Lung (tissue), 11 donors: ENCODE measurements at regions not wholly inside any gene's neighbourhood (a gene's known extent, or its start where the extent isn't known, plus 50 kb on each side); places are given as distances from the start of the nearest gene placed in this dataset.

Source experiments
- ATAC-seq: fragments of 200-7000 bp; cut with Tn5 transposase; one replicate; pipeline ENCODE4 v1.9.1; 2020; ENCODE audit warnings: moderate number of reproducible peaks; ENCODE audit not compliant: insufficient read depth, low FRiP score
- DNase-seq, 3 donors: peaks; one replicate each; pipeline ENCODE4 v3.0.0-alpha.2; 2013 to 2017
- H3K27ac ChIP-seq, 2 donors: one replicate each; pipeline ENCODE4 v1.5.1; 2013; ENCODE audit warnings: mild to moderate bottlenecking in 2 of 2, moderate library complexity in 2 of 2, control low read depth in 1 of 2, inconsistent platforms in 1 of 2, low read depth in 1 of 2, low read length in 1 of 2
- H3K27me3 ChIP-seq, 3 donors: one replicate each; pipeline ENCODE4 v1.5.1; 2013; ENCODE audit warnings: low read length in 2 of 3; ENCODE audit not compliant: control insufficient read depth in 3 of 3, insufficient read depth in 3 of 3
- H3K36me3 ChIP-seq, 4 donors: one replicate each; pipeline ENCODE4 v1.5.1; 2013; ENCODE audit warnings: low read length in 4 of 4, mild to moderate bottlenecking in 1 of 4, moderate library complexity in 1 of 4; ENCODE audit not compliant: control insufficient read depth in 4 of 4, insufficient read depth in 4 of 4
- H3K4me1 ChIP-seq, 5 donors: one replicate each; pipeline ENCODE4 v1.5.1; 2013; ENCODE audit warnings: low read length in 5 of 5, mild to moderate bottlenecking in 2 of 5, moderate library complexity in 1 of 5; ENCODE audit not compliant: control insufficient read depth in 5 of 5, insufficient read depth in 5 of 5
- H3K4me3 ChIP-seq: one replicate; pipeline ENCODE4 v1.5.1; 2013; ENCODE audit warnings: mild to moderate bottlenecking, control low read depth, moderate library complexity
- H3K9ac ChIP-seq, 2 donors: one replicate each; pipeline ENCODE4 v1.5.1; 2013; ENCODE audit warnings: low read length in 2 of 2, control low read depth in 1 of 2; ENCODE audit not compliant: insufficient read depth in 1 of 2
- H3K9me3 ChIP-seq, 4 donors: one replicate each; pipeline ENCODE4 v1.5.1; 2013; ENCODE audit warnings: low read length in 3 of 4, mild to moderate bottlenecking in 1 of 4, moderate library complexity in 1 of 4; ENCODE audit not compliant: control insufficient read depth in 4 of 4, insufficient read depth in 3 of 4
- WGBS, 2 donors: extraction: QIAGEN DNeasy Blood & Tissue Kit; methylation state at CpG; one replicate each; pipeline ENCODE4 v1.1.7; 2013; 5-methylcytosine and 5-hydroxymethylcytosine counted together
- TF ChIP-seq, protein P1 (sequence below): IDR thresholded peaks from 2 replicates; pipeline ENCODE4 v1.5.1; 2012; ENCODE audit warnings: mild to moderate bottlenecking; ENCODE audit errors: control extremely low read depth, extremely low read depth
- donor health status: control.
- donor health status: control.
- donor health status: Bipolar disorder and iron deficiency.
- donor health status: healthy.
- donor health status: DM: yes; HTN: yes; CAD: no.

DNA sequence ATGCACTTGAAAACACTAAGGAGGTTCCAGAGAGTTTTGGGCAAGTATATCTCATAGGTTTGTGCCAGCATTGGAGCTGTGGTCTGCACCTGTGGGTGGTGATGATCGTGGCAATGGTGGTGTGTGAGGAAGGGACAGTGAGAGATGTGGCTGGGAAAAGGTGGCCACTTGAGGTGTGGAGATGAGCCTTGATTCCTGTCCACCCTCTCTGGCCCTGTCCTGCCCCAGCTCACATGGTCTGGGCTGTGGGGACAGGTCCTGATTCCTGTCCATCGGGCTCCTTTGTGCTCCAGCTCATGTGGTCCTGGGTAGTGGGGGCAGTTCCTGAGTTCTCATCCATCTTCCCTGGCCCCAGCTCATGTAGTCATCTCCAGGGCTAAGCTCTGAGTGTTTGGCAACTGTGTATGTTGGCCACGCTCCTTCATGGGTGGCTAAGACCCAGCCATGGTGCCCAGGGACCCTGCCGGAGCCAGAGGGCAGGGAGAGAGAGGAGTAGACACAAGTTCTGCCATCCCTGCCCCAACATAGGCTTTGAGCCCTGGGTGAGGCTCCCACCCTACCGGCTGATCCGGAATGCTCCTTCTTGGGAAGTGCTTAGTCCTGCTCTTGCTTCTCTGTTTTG, 294.4 kb upstream of the HDAC4 start:
- H3K9me3 ChIP-seq: no peaks in the 10 kb centered on the region
- H3K4me1 ChIP-seq: no peaks in the 10 kb centered on the region
- no peak overlapping the region for H3K27ac ChIP-seq
- H3K36me3 ChIP-seq: no peaks in the 10 kb centered on the region
- ATAC-seq: no peak
- 93 to 97% methylated on average over 6 of the region's 6 CpGs for WGBS, 2 donors
- no peak for DNase-seq
- H3K27me3 ChIP-seq: no peaks in the 10 kb centered on the region
- TF ChIP-seq, protein P1, sequence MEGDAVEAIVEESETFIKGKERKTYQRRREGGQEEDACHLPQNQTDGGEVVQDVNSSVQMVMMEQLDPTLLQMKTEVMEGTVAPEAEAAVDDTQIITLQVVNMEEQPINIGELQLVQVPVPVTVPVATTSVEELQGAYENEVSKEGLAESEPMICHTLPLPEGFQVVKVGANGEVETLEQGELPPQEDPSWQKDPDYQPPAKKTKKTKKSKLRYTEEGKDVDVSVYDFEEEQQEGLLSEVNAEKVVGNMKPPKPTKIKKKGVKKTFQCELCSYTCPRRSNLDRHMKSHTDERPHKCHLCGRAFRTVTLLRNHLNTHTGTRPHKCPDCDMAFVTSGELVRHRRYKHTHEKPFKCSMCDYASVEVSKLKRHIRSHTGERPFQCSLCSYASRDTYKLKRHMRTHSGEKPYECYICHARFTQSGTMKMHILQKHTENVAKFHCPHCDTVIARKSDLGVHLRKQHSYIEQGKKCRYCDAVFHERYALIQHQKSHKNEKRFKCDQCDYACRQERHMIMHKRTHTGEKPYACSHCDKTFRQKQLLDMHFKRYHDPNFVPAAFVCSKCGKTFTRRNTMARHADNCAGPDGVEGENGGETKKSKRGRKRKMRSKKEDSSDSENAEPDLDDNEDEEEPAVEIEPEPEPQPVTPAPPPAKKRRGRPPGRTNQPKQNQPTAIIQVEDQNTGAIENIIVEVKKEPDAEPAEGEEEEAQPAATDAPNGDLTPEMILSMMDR: no peak
- no peak overlapping the region for H3K4me3 ChIP-seq
- H3K9ac ChIP-seq: no peak overlapping the region

DNA sequence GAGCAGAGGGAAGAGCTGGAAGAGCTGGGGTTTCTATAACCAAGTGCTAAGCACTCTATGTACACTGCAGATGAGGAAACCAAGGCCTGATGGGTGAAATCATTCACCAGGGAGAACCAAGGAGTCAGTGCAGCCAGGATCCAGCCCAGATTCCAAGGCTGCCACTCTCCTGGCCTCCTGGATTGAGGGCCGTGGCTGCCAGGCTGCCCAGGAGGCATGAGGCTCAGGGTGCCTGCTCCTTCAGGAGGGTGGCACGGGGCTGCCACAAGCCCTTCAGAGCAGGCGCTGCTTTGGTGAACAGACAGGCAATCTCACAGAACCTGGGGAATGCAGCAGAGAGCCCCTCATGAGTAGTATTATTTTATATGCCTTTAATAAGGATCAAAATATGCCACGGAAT, 293.7 kb upstream of the HDAC4 start:
- TF ChIP-seq, protein P1: no peak
- no peaks in the 10 kb centered on the region for H3K36me3 ChIP-seq
- DNase-seq (no peak), ATAC-seq (no peak)
- H3K9ac ChIP-seq: no peak overlapping the region
- no peaks in the 10 kb centered on the region for H3K9me3 ChIP-seq
- H3K4me1 ChIP-seq: no peaks in the 10 kb centered on the region
- WGBS, 2 donors: 75 to 76% methylated on average over 4 of the region's 4 CpGs
- H3K27ac ChIP-seq: no peak overlapping the region
- no peak overlapping the region for H3K4me3 ChIP-seq
- no peaks in the 10 kb centered on the region for H3K27me3 ChIP-seq

DNA sequence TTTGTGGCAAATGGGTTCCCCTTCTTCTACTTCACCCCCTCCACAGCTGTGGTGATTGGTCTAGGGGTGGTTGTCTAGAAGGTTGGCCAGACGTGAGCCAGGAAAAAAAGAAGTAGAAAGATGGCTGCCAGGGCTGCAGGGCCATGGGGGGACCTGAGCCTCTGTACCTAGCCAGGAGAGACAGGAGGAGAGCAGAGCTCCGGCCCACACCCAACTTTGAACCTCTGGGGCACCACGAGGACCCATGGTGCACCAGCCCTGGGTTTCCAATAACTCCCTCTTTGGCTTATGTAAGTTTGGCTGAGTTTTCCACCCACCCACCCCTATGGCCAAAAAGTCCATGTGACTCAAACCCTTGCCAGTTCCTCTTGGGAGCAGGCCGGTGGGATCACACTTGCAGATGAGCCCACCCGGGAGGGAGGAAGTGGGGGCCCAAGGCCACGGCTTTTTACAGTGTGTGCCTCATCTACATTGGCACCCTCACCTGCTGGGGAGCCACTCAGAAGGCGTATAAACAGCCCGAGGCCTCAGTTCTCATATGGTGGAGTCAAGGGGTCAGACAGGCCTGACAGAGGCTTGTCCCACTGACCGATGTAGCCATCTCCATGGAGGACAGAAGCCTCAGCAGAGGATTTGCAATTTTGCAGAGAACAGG, 293.1 kb upstream of the HDAC4 start:
- DNase-seq: no peak
- Histone ChIP-seq H3K9me3 (no peaks in the 10 kb centered on the region), H3K36me3 (no peaks in the 10 kb centered on the region), H3K27me3 (no peaks in the 10 kb centered on the region), H3K4me3 (no peak overlapping the region), H3K9ac (no peak overlapping the region), H3K4me1 (no peaks in the 10 kb centered on the region), H3K27ac (no peak overlapping the region)
- no peak for ATAC-seq
- TF ChIP-seq, protein P1: no peak
- 88 to 89% methylated on average over 9 of the region's 9 CpGs for WGBS, 2 donors

DNA sequence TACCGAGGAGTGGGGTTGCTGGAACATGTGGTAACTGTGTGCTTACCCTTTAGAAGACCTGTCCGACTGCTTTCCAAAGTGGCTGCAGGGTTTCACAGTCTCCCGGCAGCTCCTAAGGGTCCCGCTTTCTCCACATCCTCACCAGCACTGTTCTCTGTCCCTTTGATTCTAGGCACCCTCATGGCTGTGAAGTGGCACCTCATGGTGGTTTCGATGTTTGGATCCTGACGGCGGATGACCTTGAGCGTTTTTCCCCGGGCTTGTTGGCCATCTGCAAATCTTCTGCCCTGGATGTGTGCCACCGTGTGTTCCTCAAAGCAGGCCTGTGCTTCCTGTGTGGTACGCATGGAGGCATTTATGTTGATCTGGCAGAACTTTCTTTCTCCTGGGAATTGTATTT, 292.5 kb upstream of the HDAC4 start:
- 76 to 81% methylated on average over 11 of the region's 11 CpGs for WGBS, 2 donors
- H3K27me3 ChIP-seq: no peaks in the 10 kb centered on the region
- TF ChIP-seq, protein P1: no peak
- no peaks in the 10 kb centered on the region for H3K4me1 ChIP-seq
- H3K27ac ChIP-seq: no peak overlapping the region
- no peak overlapping the region for H3K9ac ChIP-seq
- no peaks in the 10 kb centered on the region for H3K36me3 ChIP-seq
- DNase-seq: no peak
- ATAC-seq: no peak
- no peaks in the 10 kb centered on the region for H3K9me3 ChIP-seq
- no peak overlapping the region for H3K4me3 ChIP-seq
